ENCODE measurements at regions not wholly inside any gene's neighbourhood (a gene's known extent, or its start where the extent isn't known, plus 50 kb on each side); places are given as distances from the start of the nearest gene placed in this dataset.

DNA sequence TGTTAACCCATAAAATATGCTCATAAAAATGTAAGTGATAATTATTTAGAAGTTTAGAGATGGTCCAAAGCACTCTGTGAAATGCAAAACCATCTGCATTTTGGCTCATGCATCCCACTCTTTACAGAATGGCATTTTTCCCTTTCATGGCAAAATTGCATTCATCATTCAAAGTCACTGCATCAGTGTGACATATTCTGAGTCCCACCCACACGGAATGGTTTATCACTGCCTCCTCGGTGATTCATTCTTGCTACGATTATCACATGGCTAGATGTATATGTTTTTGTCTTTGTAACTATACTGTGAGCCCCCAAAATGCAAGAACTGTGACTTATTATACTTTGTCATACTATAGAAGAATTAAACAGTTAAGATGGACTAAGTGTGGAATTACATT, 293.0 kb downstream of the LRATD1 start:
- no peak overlapping the region for H3K27ac ChIP-seq (replicated peaks)
- H3K27me3 ChIP-seq (ENCODE audit: insufficient read depth, poor library complexity, severe bottlenecking): no peaks in the 10 kb centered on the region
- TF ChIP-seq, protein P1, sequence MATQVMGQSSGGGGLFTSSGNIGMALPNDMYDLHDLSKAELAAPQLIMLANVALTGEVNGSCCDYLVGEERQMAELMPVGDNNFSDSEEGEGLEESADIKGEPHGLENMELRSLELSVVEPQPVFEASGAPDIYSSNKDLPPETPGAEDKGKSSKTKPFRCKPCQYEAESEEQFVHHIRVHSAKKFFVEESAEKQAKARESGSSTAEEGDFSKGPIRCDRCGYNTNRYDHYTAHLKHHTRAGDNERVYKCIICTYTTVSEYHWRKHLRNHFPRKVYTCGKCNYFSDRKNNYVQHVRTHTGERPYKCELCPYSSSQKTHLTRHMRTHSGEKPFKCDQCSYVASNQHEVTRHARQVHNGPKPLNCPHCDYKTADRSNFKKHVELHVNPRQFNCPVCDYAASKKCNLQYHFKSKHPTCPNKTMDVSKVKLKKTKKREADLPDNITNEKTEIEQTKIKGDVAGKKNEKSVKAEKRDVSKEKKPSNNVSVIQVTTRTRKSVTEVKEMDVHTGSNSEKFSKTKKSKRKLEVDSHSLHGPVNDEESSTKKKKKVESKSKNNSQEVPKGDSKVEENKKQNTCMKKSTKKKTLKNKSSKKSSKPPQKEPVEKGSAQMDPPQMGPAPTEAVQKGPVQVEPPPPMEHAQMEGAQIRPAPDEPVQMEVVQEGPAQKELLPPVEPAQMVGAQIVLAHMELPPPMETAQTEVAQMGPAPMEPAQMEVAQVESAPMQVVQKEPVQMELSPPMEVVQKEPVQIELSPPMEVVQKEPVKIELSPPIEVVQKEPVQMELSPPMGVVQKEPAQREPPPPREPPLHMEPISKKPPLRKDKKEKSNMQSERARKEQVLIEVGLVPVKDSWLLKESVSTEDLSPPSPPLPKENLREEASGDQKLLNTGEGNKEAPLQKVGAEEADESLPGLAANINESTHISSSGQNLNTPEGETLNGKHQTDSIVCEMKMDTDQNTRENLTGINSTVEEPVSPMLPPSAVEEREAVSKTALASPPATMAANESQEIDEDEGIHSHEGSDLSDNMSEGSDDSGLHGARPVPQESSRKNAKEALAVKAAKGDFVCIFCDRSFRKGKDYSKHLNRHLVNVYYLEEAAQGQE (IDR thresholded peaks at IDR 0.05; ENCODE audit: insufficient replicate concordance, low read depth): no peak
- TF ChIP-seq GABPA (IDR thresholded peaks at IDR 0.05; ENCODE audit: low read depth) (no peak), POLR2AphosphoS5 (IDR thresholded peaks at IDR 0.05; ENCODE audit: low read depth) (no peak), SPI1 (IDR thresholded peaks at IDR 0.05; ENCODE audit: borderline replicate concordance, low read depth) (no peak)
- TF ChIP-seq, protein P2, sequence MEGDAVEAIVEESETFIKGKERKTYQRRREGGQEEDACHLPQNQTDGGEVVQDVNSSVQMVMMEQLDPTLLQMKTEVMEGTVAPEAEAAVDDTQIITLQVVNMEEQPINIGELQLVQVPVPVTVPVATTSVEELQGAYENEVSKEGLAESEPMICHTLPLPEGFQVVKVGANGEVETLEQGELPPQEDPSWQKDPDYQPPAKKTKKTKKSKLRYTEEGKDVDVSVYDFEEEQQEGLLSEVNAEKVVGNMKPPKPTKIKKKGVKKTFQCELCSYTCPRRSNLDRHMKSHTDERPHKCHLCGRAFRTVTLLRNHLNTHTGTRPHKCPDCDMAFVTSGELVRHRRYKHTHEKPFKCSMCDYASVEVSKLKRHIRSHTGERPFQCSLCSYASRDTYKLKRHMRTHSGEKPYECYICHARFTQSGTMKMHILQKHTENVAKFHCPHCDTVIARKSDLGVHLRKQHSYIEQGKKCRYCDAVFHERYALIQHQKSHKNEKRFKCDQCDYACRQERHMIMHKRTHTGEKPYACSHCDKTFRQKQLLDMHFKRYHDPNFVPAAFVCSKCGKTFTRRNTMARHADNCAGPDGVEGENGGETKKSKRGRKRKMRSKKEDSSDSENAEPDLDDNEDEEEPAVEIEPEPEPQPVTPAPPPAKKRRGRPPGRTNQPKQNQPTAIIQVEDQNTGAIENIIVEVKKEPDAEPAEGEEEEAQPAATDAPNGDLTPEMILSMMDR (IDR thresholded peaks at IDR 0.05; ENCODE audit: insufficient read depth, low read length): no peak

DNA sequence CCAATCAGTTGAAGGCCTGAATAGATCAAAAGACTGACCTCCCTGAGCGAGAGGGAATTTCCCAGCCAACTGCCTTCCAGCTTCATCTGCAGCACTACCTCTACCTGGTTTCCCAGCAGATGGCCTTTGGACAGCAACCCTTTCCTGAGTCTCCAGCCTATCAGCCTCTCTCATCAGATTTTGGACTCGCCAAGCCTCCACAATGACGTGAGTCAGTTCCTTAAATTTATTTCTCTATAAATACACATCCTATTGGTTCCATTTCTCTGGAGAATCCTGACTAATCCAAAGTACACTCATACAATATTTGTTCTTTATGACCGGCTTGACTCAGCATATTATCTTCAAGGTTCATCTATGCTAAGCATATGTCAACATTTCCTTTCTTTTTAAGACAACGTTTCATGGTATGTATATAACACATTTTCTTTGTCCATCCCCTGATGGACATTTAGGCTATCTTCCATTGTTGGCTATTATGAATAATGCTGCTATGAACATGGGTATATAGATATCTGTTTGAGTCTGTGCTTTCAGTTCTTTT, 294.6 kb downstream of the LRATD1 start:
- no peak for DNase-seq (ENCODE audit: low read depth in 1 of 2, low spot score in 1 of 2)
- no peaks in the 10 kb centered on the region for H3K27me3 ChIP-seq (ENCODE audit: insufficient read depth, poor library complexity, severe bottlenecking)
- TF ChIP-seq GABPA (IDR thresholded peaks at IDR 0.05; ENCODE audit: low read depth): no peak
- TF ChIP-seq, protein P2 (IDR thresholded peaks at IDR 0.05; ENCODE audit: insufficient read depth, low read length): no peak
- TF ChIP-seq, protein P1 (IDR thresholded peaks at IDR 0.05; ENCODE audit: insufficient replicate concordance, low read depth): no peak
- no peak for TF ChIP-seq POLR2AphosphoS5 (IDR thresholded peaks at IDR 0.05; ENCODE audit: low read depth)
- no peak for TF ChIP-seq SPI1 (IDR thresholded peaks at IDR 0.05; ENCODE audit: borderline replicate concordance, low read depth)
- H3K27ac ChIP-seq (replicated peaks): no peak overlapping the region
- H3K4me3 ChIP-seq (replicated peaks; ENCODE audit: insufficient read depth, low read length): no peak overlapping the region

More for the DNA sequence above, 293.0 kb downstream of the LRATD1 start:
- no peak for DNase-seq (ENCODE audit: low read depth in 1 of 2, low spot score in 1 of 2)
- no peak overlapping the region for H3K4me3 ChIP-seq (replicated peaks; ENCODE audit: insufficient read depth, low read length)

DNA sequence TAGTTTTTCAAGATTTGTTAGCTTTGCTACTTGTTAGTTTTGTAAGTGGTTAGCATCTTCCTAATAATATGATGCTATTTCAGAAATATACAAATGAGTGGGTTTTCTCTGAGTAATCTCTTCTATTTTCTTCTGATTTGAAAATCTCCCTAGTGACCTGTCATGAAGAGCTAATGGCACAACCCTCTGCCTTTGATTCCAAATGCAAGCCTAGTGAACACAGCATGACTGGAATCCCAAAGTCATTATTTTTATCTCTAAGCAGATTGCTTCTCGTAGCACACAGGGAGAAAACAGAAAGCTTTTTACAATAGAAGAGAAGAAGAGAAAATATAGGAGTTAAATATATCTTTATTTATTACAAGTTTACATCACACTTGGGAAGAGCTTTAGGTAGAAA, 295.5 kb downstream of the LRATD1 start:
- TF ChIP-seq GABPA (IDR thresholded peaks at IDR 0.05; ENCODE audit: low read depth): no peak
- no peak for TF ChIP-seq SPI1 (IDR thresholded peaks at IDR 0.05; ENCODE audit: borderline replicate concordance, low read depth)
- TF ChIP-seq, protein P2 (IDR thresholded peaks at IDR 0.05; ENCODE audit: insufficient read depth, low read length): no peak
- TF ChIP-seq POLR2AphosphoS5 (IDR thresholded peaks at IDR 0.05; ENCODE audit: low read depth): no peak
- TF ChIP-seq, protein P1 (IDR thresholded peaks at IDR 0.05; ENCODE audit: insufficient replicate concordance, low read depth): no peak
- Histone ChIP-seq H3K27ac (replicated peaks) (no peak overlapping the region), H3K4me3 (replicated peaks; ENCODE audit: insufficient read depth, low read length) (no peak overlapping the region), H3K27me3 (ENCODE audit: insufficient read depth, poor library complexity, severe bottlenecking) (no peaks in the 10 kb centered on the region)
- DNase-seq (ENCODE audit: low read depth in 1 of 2, low spot score in 1 of 2): no peak

Data from HL-60 (cell line).